ENCODE measurements at regions not wholly inside any gene's neighbourhood (a gene's known extent, or its start where the extent isn't known, plus 50 kb on each side); places are given as distances from the start of the nearest gene placed in this dataset.

GRCh38 chr15:37340438-37340837, 240.1 kb upstream of the MEIS2 start:
- Mint-ChIP-seq H3K27me3 (no peaks in the 10 kb centered on the region), H3K4me1 (ENCODE audit: low read depth) (no peaks in the 10 kb centered on the region), H3K9me3 (ENCODE audit: low read depth) (peaks cover 3% of the 10 kb centered on the region), H3K27ac (no peak overlapping the region), H3K4me3 (no peak overlapping the region), H3K36me3 (no peaks in the 10 kb centered on the region)

GRCh38 chr15:37359101-37359892, 258.9 kb upstream of the MEIS2 start:
- Mint-ChIP-seq H3K27ac (no peak overlapping the region), H3K36me3 (no peaks in the 10 kb centered on the region), H3K4me3 (no peak overlapping the region), H3K27me3 (no peaks in the 10 kb centered on the region), H3K9me3 (ENCODE audit: low read depth) (peaks cover 4% of the 10 kb centered on the region), H3K4me1 (ENCODE audit: low read depth) (no peaks in the 10 kb centered on the region)

- no peaks in the 10 kb centered on the region for H3K27me3 Mint-ChIP-seq
- H3K4me1 Mint-ChIP-seq (ENCODE audit: low read depth), result no peaks in the 10 kb centered on the region
- H3K36me3 Mint-ChIP-seq, result no peaks in the 10 kb centered on the region
- peaks cover 4% of the 10 kb centered on the region for H3K9me3 Mint-ChIP-seq (ENCODE audit: low read depth)
- no peak overlapping the region for H3K27ac Mint-ChIP-seq
- H3K4me3 Mint-ChIP-seq, result no peak overlapping the region
Observed at GRCh38 chr15:37359893-37360290, 259.5 kb upstream of the MEIS2 start.

- Mint-ChIP-seq H3K27ac (no peak overlapping the region), H3K27me3 (no peaks in the 10 kb centered on the region), H3K4me1 (ENCODE audit: low read depth) (no peaks in the 10 kb centered on the region), H3K4me3 (no peak overlapping the region), H3K36me3 (no peaks in the 10 kb centered on the region), H3K9me3 (ENCODE audit: low read depth) (peaks cover 4% of the 10 kb centered on the region)
Observed at GRCh38 chr15:37360724-37361123, 260.4 kb upstream of the MEIS2 start.

- Mint-ChIP-seq H3K4me3 (no peak overlapping the region), H3K27ac (no peak overlapping the region), H3K36me3 (no peaks in the 10 kb centered on the region), H3K9me3 (ENCODE audit: low read depth) (peaks cover 4% of the 10 kb centered on the region), H3K4me1 (ENCODE audit: low read depth) (no peaks in the 10 kb centered on the region), H3K27me3 (no peaks in the 10 kb centered on the region)
Observed at GRCh38 chr15:37361621-37362020, 261.3 kb upstream of the MEIS2 start.

- no peak overlapping the region for H3K4me3 Mint-ChIP-seq
- peaks cover 4% of the 10 kb centered on the region for H3K9me3 Mint-ChIP-seq (ENCODE audit: low read depth)
- no peaks in the 10 kb centered on the region for H3K27me3 Mint-ChIP-seq
- H3K36me3 Mint-ChIP-seq, result no peaks in the 10 kb centered on the region
- no peaks in the 10 kb centered on the region for H3K4me1 Mint-ChIP-seq (ENCODE audit: low read depth)
- H3K27ac Mint-ChIP-seq, result no peak overlapping the region
Observed at GRCh38 chr15:37362414-37362813, 262.1 kb upstream of the MEIS2 start.

- Mint-ChIP-seq H3K4me3 (no peak overlapping the region), H3K36me3 (no peaks in the 10 kb centered on the region), H3K9me3 (ENCODE audit: low read depth) (no peaks in the 10 kb centered on the region), H3K4me1 (ENCODE audit: low read depth) (no peaks in the 10 kb centered on the region), H3K27me3 (no peaks in the 10 kb centered on the region), H3K27ac (no peak overlapping the region)
Observed at GRCh38 chr15:37368961-37369360, 268.6 kb upstream of the MEIS2 start.

GRCh38 chr15:37370941-37371340, 270.6 kb upstream of the MEIS2 start:
- Mint-ChIP-seq H3K4me3 (no peak overlapping the region), H3K4me1 (ENCODE audit: low read depth) (no peaks in the 10 kb centered on the region), H3K27ac (no peak overlapping the region), H3K27me3 (no peaks in the 10 kb centered on the region), H3K9me3 (ENCODE audit: low read depth) (no peaks in the 10 kb centered on the region), H3K36me3 (no peaks in the 10 kb centered on the region)

GRCh38 chr15:37372064-37372463, 271.7 kb upstream of the MEIS2 start:
- H3K9me3 Mint-ChIP-seq (ENCODE audit: low read depth), result no peaks in the 10 kb centered on the region
- H3K27me3 Mint-ChIP-seq, result no peaks in the 10 kb centered on the region
- no peak overlapping the region for H3K4me3 Mint-ChIP-seq
- H3K27ac Mint-ChIP-seq, result no peak overlapping the region
- no peaks in the 10 kb centered on the region for H3K4me1 Mint-ChIP-seq (ENCODE audit: low read depth)
- H3K36me3 Mint-ChIP-seq, result no peaks in the 10 kb centered on the region

- no peaks in the 10 kb centered on the region for H3K27me3 Mint-ChIP-seq
- H3K9me3 Mint-ChIP-seq (ENCODE audit: low read depth), result no peaks in the 10 kb centered on the region
- no peaks in the 10 kb centered on the region for H3K4me1 Mint-ChIP-seq (ENCODE audit: low read depth)
- no peak overlapping the region for H3K27ac Mint-ChIP-seq
- no peaks in the 10 kb centered on the region for H3K36me3 Mint-ChIP-seq
- H3K4me3 Mint-ChIP-seq, result no peak overlapping the region
Observed at GRCh38 chr15:37375519-37375918, 275.2 kb upstream of the MEIS2 start.

- Mint-ChIP-seq H3K4me1 (ENCODE audit: low read depth) (no peaks in the 10 kb centered on the region), H3K36me3 (no peaks in the 10 kb centered on the region), H3K4me3 (no peak overlapping the region), H3K27ac (no peak overlapping the region), H3K27me3 (no peaks in the 10 kb centered on the region), H3K9me3 (ENCODE audit: low read depth) (no peaks in the 10 kb centered on the region)
Observed at GRCh38 chr15:37377428-37377827, 277.1 kb upstream of the MEIS2 start.

- no peaks in the 10 kb centered on the region for H3K36me3 Mint-ChIP-seq
- no peaks in the 10 kb centered on the region for H3K4me1 Mint-ChIP-seq (ENCODE audit: low read depth)
- no peak overlapping the region for H3K27ac Mint-ChIP-seq
- no peaks in the 10 kb centered on the region for H3K27me3 Mint-ChIP-seq
- no peak overlapping the region for H3K4me3 Mint-ChIP-seq
- peaks cover 12% of the 10 kb centered on the region for H3K9me3 Mint-ChIP-seq (ENCODE audit: low read depth)
Observed at GRCh38 chr15:37394402-37395099, 294.2 kb upstream of the MEIS2 start.

GRCh38 chr15:37395100-37395468, 294.7 kb upstream of the MEIS2 start:
- Mint-ChIP-seq H3K4me1 (ENCODE audit: low read depth) (no peaks in the 10 kb centered on the region), H3K9me3 (ENCODE audit: low read depth) (peaks cover 9% of the 10 kb centered on the region), H3K36me3 (no peaks in the 10 kb centered on the region), H3K27ac (no peak overlapping the region), H3K4me3 (no peak overlapping the region), H3K27me3 (no peaks in the 10 kb centered on the region)

- no peaks in the 10 kb centered on the region for H3K36me3 Mint-ChIP-seq
- H3K27me3 Mint-ChIP-seq, result no peaks in the 10 kb centered on the region
- H3K27ac Mint-ChIP-seq, result no peak overlapping the region
Observed at GRCh38 chr15:37397266-37398022, 297.1 kb upstream of the MEIS2 start.

GRCh38 chr15:37416103-37416502, 315.8 kb upstream of the MEIS2 start:
- Mint-ChIP-seq H3K9me3 (ENCODE audit: low read depth) (peaks cover 8% of the 10 kb centered on the region), H3K36me3 (no peaks in the 10 kb centered on the region), H3K4me3 (no peak overlapping the region), H3K4me1 (ENCODE audit: low read depth) (no peaks in the 10 kb centered on the region), H3K27ac (no peak overlapping the region), H3K27me3 (peaks cover 1% of the 10 kb centered on the region)

More at GRCh38 chr15:37397266-37398022, 297.1 kb upstream of the MEIS2 start:
- Mint-ChIP-seq H3K4me1 (ENCODE audit: low read depth) (no peaks in the 10 kb centered on the region), H3K9me3 (ENCODE audit: low read depth) (no peaks in the 10 kb centered on the region), H3K4me3 (no peak overlapping the region)
